GM19043 (cell line): ENCODE measurements at regions not wholly inside any gene's neighbourhood (a gene's known extent, or its start where the extent isn't known, plus 50 kb on each side); places are given as distances from the start of the nearest gene placed in this dataset.
"Not testable (repeated sequence)": the region's sequence is repeated elsewhere in the genome, so short reads cannot be mapped to it uniquely, and the experiment has no call there.

ENCODE experiments used
- ATAC-seq: cut with Tn5 transposase; IDR thresholded peaks from one replicate; pipeline ENCODE4 v1.9.1; 2021; ENCODE audit warnings: low read depth; ENCODE audit not compliant: unreplicated experiment

DNA sequence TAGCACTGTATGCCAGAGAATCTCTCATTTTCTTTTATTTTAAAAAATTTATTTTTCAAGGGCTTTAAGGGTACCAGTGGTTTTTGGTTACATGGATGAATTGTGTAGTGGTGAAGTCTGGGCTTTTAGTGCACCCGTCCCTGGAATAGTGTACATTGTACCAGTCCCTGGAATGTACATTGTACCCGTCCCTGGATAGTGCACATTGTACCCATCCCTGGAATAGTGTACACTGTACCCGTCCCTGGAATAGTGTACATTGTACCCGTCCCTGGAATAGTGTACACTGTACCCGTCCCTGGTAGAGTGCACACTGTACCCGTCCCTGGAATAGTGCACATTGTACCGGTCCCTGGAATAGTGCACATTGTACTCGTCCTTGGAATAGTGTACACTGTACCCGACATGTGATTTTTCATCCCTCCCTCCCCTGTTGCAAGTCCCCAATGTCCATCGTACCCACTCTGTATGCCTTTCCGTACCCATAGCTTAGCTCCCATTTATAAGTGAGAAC, 56.1 kb upstream of the HELT start:
- ATAC-seq, result no peak

DNA sequence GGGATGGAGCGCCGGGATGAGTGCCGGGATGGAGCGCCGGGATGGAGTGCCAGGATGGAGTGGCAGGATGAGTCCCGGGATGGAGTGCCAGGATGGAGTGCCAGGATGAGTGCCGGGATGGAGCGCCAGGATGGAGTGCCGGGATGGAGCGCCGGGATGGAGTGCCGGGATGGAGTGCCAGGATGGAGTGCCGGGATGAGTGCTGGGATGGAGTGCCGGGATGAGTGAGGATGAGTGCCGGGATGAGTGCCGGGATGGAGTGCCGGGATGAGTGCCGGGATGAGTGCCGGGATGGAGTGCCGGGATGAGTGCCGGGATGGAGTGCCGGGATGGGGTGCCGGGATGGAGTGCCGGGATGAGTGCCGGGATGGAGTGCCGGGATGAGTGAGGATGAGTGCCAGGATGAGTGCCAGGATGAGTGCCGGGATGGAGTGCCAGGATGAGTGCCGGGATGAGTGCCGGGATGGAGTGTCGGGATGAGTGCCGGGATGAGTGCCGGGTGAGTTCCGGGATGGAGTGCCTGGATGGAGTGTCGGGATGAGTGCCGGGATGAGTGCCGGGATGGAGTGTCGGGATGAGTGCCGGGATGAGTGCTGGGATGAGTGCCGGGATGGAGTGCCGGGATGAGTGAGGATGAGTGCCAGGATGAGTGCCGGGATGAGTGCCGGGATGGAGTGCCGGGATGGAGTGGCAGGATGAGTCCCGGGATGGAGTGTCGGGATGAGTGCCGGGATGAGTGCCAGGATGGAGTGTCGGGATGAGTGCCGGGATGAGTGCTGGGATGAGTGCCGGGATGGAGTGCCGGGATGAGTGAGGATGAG, 52.9 kb upstream of the HELT start:
- ATAC-seq, result not testable (repeated sequence)

DNA sequence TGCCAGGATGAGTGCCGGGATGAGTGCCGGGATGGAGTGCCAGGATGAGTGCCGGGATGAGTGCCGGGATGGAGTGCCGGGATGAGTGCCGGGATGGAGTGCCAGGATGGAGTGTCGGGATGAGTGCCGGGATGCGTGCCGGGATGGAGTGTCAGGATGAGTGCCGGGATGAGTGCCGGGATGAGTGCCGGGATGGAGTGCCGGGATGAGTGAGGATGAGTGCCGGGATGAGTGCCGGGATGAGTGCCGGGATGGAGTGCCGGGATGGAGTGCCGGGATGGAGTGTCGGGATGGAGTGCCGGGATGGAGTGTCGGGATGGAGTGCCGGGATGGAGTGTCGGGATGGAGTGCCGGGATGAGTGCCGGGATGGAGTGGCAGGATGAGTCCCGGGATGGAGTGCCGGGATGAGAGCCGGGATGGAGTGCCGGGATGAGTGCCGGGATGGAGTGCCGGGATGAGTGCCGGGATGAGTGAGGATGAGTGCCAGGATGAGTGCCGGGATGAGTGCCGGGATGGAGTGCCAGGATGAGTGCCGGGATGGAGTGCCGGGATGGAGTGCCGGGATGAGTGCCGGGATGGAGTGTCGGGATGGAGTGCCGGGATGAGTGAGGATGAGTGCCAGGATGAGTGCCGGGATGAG, 52.1 kb upstream of the HELT start:
- not testable (repeated sequence) for ATAC-seq

DNA sequence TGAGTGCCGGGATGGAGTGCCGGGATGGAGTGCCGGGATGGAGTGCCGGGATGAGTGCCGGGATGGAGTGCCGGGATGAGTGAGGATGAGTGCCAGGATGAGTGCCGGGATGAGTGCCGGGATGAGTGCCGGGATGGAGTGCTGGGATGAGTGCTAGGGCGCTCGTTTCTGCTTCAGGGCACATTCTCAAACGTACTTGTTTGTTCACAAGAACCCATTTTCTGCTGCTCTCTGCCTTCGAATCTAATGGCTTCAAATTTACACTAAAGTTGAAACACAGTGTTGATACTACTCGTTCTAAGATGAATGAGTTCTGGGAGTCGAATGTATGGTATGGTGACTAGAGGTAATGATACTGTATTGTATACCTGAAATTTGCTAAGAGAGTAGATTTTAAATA, 50.6 kb upstream of the HELT start:
- ATAC-seq, result not testable (repeated sequence)

DNA sequence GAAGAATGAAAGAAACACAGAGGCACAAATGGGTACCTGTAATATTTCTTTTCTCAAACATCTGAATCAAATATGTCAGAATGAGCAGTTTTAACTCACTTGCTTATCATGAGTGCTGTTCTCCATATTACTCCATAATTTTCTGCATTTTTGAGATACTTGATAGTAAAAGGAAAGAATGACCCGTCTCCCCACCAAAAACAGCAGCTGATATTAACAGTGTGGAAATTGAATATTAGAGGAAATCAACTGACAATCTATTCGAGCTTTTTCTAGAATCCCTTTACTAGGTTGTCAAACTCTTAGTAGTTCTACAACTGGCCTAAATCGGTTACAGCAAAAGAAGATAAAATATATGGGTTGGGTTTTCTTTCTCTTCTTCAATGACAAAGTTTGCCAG, 49.9 kb upstream of the HELT start:
- ATAC-seq, result no peak
